GM21360 (cell line): ENCODE measurements at regions not wholly inside any gene's neighbourhood (a gene's known extent, or its start where the extent isn't known, plus 50 kb on each side); places are given as distances from the start of the nearest gene placed in this dataset.

ENCODE experiments used
- ATAC-seq: cut with Tn5 transposase; IDR thresholded peaks from one replicate; pipeline ENCODE4 v1.9.1; 2021; ENCODE audit warnings: mild to moderate bottlenecking, moderate library complexity; ENCODE audit not compliant: unreplicated experiment

DNA sequence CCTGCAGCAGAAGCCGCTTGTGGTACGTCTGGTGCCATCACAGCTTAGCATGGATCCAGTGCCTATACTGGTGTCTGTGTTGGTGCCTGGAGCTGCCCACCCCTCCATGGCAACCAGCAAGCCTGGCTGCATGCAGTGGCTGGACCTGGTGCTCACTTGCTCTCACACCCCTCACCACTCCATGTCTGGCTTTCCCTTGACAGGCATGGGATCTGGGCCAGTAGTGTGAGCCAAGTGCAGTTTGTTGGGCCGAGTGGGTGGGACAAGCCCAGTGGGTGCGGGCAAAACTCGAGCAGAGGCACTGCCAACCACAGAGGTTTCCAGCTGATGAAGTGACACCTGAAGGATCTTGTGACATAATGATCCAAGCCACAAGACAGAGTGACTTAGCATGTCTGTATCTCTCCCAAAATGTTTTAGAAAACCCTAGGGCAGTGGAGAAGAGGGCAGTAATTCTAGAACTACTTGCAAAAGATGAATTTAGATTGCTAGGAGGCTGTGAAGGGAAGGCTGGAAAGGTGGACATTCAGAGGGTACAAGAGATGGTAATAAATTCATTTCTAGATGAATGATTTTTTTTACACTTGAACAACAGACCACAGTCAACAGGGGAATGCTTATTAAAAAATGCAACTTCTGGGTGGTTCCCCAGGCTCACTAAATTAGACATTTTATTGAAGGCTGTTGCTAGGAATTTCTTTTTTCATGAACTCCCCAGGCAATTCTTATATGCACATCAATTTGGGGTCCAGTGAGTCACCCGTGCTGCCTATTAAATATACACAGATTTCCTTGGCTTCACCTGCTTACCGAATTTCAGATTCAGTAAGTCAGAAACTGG lies 660.3 kb downstream of the TLR4 start:
- ATAC-seq = peak; percentile 56

DNA sequence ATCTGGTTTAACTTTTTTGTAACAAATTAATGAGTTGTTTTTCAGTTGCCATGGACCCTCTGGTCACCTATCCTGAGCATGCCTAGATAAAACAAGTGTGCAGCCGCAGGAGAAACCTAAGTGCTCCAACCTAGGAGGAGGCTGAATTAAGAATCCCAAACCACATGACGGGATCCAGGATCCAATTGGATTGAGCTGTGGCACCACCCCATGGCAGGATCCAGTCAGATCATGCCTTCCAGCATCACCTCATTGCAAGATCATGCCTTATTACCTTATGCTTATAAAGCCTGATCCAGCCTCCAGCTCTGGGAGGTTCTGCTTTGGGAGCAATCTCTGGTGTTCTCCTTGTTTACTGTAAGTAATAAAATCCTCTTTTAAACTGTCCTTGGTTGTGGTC lies 662.0 kb downstream of the TLR4 start:
- ATAC-seq = no peak

DNA sequence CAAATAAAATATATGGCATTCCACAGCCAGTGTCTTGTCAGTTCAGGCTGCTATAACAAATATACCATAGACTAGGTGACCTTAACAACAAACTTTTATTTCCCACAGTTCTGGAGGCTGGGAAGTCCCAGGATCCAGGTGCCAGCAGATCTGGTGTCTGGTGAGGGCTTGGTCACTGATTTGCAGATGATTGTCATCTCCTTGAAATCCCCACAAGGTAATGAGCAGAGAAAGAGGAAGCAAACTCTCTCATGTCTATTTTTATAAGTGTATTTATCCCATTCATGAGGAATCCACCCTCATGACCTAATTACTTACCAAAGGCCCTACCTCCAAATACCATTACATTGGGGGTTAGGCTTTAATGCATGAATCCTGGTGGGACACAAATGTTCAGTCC lies 663.2 kb downstream of the TLR4 start:
- ATAC-seq = no peak

DNA sequence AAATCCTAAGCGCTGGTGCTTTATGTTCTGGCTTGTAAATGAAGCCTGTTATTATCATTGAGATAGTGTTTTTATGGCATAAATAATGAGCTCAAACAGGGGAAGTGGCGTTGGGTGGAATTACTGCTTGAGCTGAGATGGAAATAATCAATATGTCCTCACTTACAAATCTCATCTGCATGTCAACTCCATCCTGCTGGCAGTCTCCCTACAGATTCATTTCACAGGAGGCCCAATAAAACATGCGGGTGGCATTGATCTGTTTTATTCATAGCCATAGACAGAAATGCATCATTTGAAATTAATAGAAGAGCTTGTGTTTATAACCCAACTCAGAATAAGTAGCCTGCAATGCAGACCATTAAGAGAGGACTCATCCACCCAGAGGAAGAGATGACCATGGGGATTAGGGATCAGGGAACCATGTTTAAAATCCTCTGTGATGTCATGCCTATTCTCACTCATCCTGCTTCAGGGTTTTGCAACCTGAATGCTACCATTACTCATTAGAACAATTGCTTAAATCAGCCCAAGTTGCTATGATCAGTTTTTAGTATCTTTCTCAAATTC lies 680.4 kb downstream of the TLR4 start:
- no peak for ATAC-seq

DNA sequence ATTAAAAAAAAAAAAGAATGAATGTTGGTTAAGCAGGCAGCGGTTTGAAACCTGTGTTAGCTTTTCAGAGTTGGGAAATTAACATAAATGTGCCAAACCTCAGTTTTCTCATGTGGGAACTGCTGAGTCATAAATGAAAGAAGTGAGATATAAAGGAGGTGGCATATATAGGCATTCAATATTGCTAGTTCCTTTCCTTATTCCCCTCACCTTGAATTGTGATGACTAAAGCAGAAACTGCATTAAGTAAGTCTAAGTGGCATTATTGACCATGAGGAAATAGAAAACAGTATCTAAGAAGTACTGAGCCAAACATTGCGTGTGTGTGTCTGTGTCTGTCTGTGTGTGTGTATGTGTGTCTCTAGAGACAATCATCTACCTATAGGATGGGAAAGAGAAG lies 691.2 kb downstream of the TLR4 start:
- ATAC-seq = peak; percentile 79

DNA sequence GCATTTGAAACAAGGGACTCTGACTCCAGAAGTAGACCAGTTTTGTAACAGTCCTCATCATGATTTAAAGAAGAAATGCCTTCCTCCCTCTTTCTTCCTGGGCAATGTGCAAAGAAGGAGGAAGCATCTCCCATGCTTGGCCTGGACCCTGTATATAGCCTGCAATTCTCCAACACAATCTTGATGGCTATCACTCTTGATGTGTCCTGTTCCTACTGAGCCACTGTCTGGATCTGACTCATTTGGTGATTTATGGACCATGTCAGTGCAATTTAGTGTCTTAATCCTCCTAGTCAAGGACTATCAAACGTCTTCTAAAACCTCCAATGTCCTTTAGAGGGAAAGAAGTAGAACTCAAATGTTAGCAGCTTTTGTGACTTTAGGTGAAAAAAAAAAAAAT lies 697.3 kb downstream of the TLR4 start:
- ATAC-seq = no peak

DNA sequence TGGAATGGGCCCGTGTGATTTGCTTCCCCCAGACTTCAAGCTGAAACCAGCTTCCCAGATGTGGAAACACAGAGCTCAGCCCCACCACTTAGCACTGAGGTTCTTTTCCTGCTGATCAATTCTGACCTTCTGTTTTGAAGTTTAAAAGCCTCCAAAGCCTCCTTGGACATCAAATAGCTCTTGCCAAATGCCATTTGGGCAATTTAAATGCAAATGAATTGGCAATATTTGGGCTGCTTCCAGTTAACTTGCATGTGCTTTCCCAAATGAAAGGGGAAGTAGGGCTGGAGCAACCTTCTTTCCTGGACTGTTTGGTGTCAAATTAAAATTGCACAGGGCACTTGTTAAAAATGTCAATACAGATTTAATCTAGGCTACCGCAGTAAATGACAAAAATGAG lies 710.5 kb downstream of the TLR4 start:
- ATAC-seq = no peak

DNA sequence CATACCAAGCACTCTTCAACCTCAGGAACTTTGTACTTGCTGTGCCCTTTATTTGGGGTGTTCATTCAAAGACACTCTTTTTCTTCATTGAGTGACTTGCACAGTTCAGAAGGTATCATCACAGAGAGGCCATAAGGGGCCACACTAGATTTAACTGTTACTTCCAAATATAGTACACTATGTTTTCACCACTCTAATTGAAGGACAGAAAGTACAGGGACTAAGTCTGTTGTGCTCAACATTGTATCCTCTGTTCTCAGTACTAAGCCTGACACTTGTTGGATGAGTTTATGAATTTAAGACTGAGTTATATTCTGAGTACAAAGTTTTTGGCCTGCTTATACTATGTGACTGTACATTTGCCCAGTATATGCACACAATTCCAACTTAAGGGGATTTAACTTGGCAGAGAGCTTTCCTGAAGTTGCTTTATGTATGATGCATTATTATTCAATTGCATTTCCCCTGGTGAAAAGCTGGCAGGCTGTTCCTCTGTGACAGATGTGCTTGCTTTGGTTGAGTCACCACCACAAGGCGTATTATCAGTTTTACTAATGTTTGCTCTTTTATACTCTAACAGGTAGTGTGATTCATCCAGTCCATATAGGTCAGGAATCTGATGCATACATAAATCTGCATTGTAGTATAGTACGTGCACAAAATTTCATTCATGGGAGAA lies 714.8 kb downstream of the TLR4 start:
- no peak for ATAC-seq

DNA sequence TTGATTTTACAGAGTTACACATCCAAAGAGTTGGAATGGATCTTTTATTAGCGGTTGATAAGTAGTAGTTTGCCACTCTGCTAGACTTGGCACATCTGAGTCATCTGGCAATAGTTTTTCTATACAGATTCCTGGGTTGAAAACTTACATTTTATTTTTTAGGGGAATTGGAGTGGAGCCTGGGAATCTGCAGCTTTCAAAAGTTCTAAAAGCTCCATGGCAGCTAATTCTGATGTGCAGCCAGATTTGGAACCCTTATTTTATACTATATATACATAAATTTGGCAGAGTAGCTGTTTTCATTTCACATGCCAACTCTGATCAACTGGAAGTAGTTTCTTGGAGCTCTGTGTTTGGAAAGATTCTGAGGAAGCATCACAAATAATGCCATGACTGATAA lies 715.5 kb downstream of the TLR4 start:
- no peak for ATAC-seq

DNA sequence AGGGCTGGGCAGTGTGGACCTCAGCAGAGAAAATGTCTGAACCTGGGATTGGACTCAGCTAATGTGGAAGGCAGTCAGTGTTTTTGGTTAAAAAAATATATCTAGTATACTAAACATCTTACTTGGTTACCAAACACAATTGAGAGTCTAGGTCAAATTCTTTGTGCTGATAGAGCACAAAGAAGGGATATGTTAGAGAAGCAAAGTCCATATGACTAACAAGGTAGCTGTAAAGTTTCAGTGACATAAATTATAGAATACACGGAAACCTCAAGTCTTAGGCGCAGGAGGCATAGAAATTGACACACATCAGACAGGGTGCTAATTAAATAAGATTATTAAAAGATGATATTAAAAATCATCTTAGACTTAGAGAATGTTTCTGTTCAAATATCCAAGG lies 718.3 kb downstream of the TLR4 start:
- no peak for ATAC-seq

DNA sequence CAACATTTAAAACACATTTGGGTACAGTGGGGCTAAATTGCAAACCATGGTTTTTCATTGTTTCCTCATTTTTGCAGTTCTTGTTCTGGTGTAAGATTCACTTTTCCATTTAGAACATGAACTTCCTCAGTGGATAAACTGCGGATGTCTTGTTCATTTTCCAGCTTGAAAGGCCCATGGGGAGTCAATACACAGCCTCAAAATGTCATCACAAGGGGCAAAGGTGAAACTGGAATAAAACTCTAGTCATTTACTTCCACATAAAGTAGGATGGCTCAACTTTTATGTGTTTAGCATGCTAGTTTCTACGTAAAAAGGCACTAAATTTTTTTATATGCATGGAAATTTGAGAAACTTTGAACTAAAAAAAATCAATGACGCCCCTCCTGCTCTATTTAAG lies 718.8 kb downstream of the TLR4 start:
- no peak for ATAC-seq

DNA sequence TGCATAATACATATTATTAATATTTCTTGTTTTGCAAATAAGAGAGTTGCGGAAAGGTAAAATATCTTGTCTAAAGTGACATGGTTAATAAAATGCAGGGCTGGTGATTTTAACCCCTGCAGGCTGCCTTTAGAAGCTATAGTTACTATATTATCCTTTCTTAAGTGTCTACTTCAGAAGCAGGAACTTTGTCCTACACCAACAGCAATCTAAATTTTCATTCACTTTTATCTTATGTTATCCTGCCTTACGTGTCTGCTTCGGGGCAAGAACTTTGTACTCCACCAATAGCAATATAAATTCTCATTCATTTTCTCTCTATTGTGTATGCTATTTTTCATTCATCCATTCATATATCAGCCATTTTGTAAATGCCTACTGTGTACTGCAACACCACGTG lies 719.5 kb downstream of the TLR4 start:
- no peak for ATAC-seq

DNA sequence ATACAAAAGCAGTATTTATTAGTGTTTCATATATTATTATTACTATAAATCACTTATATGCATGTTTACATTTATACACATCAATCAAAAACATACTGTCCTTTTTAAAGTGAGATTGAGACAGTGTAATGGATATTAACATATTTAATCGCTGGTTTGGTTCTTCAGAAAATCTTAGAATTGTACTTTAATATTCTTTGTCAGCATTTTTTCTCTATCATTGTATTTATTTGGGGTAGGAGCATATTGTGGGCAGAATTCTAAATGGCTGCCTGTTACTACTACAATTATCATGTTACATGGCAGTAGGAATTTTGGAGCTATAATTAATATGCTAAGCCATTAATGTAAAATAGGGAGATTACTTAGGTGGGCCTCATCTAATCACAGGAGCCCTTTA lies 722.6 kb downstream of the TLR4 start:
- no peak for ATAC-seq

DNA sequence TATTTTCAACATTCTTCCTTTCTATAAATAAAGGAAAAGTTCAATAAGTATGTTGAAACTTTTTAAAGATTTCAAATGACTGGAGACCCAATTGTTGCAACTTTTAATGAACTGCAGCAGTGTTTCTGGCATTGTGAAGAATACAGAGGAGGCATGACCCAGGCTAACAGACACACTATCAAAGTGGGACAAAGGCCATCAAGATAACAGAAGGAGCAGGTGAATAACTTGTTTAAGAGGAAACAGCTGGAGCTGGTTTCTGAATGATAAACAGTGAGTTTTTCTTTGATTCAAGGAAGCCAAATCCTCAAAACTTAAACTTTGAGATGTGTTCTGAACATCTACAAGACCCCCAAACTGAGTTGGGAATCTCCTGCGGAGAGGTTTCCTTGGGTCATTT lies 734.6 kb downstream of the TLR4 start:
- no peak for ATAC-seq

DNA sequence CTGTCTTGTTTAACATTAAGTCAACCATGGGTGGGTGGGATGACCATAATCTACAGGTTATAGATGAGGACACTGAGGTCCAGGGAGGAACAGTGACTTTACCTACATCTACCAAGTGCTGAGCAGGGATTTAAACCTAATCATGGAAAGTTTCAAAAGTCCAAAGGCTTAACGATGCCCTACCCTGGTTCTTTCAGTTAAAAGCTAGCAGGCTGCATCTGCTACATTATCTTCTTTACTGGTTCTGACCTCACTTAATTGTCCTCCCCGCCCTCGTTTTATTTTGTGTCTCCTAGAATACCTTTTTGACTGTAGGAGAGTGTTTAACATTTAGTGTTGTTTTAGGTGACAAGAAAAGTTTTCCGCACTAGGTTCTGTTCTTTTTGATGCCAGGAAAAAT lies 735.2 kb downstream of the TLR4 start:
- no peak for ATAC-seq

DNA sequence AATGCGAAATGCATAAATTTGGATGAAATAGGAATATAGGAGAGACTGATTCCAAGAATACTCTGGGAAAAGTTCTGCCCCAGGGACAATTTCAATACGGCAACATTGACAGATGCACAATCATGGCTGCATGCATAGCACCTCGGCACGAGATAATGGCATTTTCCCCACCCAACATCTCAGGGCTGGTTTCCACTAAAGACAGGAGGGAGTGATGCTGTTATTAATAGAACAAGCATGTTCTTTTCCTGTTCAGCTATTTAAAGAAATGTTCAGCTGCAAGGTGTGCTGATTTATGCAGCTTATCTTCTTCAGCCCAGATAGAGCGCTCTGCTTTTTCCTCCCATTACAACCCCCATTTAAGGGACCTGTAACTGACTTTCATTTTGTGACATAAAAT lies 740.2 kb downstream of the TLR4 start:
- ATAC-seq = no peak

DNA sequence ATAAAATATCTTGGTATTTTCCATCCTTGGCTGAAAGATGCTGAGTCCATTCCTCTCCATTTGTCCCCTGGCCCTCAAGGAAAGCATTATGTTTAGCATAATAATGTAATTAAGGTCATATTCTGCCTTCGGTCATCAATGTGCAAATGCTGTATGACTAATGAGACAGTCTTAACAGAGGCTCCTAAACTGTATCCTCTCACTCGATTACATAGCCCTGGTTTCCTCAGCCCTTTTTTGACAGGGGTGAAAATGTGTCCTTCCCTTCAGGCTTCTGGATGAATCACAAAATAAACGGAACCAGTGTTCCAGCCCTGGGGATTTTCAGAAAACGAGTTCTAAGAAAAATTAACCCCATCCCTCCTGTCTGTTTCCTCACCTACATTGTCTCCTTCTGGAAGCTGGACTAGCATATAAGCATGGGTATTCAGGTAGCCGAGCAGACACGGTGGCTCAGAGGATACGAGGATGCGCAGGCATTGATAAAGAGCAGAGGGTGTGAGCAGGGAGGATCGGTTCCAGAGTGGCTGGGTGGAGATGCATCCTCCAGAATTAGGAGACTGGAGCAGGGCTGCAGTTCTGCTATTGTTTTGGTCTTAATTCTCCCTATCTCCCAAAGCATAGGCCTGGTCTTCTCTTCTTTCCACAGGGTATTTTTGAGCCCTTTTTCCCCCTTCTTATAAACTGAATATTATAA lies 742.9 kb downstream of the TLR4 start:
- ATAC-seq = no peak

DNA sequence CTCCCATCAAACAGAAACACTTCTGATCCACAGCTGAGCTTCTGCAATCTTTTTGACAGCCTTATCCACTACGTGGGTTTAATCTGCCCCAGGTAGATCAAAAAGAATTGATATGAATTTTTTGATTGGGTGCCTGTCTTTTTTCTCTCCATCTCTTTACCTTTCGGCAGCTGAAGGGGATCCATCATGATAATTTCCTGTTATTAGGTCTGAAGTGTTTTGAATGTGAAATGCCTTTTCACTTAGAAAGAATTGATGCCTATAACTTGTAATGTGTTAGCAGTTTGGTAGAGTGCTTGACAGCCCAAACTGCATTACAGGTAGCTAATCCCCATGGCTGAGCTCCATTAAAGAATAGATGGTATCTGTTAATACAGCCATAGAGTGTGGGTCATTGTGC lies 745.4 kb downstream of the TLR4 start:
- ATAC-seq = no peak

DNA sequence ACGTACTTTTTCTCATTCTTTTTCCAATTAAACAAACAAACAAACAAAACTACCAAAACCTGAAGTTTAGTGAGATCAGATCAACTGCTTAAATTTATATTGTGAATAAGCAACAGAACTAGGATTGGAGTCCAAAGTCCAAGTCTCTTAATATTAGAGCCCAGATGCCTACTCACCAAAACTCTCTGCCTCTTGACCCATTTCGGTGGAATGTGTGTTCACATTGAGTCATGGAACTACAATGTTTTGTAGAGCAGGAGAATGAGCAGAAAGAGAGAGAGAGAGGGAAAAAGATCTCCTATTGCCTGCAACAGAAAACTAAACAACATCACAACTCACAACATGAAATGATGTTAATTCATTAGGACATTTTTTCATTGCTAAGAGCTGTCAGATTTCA lies 751.1 kb downstream of the TLR4 start:
- ATAC-seq = no peak

DNA sequence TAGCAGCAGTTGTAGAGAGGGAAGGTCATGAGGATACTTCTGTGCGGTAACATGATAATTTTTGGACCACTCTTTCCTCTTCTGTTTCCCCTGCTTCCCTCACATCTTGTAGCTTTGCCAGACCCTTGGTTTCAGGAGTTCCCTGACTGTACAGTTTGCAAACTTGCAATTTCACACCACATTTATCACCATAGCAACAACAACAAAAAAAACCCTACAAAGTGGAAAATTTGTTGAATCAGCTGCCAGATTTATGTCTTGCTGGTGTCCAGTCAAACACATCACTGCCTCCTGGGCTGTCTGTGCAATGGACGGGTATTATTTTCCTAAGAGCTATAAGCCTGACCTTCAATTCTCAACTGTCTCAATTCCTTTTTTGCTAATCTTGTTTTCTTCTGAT lies 751.6 kb downstream of the TLR4 start:
- no peak for ATAC-seq

DNA sequence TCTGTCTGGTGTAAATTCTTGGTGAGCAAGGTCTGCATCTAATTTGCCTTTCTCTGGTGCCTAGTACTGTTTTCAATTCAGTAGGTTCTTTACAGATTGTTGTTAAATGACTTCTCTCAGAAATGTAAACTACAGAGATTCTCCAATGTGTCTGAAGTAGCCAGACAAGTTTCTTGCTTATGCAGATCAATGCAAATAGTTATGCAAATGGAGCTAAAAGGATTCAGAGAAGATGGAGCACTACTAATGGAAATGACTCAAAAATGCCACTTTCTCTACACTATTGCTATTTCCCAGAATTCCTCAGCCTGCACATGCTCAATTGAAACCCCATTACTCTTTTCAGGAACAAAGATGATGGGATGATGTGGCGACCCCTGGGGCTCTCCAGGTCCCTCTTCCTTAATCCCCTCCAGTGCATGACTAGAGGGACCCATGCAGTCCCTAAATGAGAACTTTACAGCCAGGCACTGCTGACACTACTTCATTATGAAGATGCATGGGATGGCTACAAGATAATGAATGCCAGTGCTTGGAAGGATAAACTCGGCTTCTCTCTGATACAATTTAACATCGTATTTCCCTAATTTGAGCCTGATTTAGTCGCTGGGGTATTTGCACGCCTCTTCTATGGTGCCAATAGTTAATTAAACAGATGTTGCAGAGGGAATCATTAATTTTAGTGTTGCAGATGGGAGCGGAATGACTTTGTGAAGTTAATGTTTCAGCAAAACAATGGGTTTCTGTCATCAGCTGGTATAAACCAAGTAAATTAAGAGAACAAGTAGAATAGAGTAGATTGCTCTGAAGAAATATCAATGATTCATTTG lies 753.2 kb downstream of the TLR4 start:
- no peak for ATAC-seq
